Liver (tissue), 8 donors: ENCODE measurements at regions not wholly inside any gene's neighbourhood (a gene's known extent, or its start where the extent isn't known, plus 50 kb on each side); places are given as distances from the start of the nearest gene placed in this dataset.

Source experiments
- DNase-seq: peaks from one replicate; pipeline ENCODE4 v3.0.0-alpha.2; 2017; ENCODE audit warnings: low spot score
- H3K27ac ChIP-seq, 2 donors: one replicate each; pipeline ENCODE4 v1.7.0; 2013; ENCODE audit warnings: inconsistent platforms in 2 of 2, low read length in 2 of 2, control low read depth in 1 of 2, low read depth in 1 of 2, mild to moderate bottlenecking in 1 of 2
- H3K27me3 ChIP-seq, 4 donors: one replicate each; pipeline versions ENCODE4 v1.6.1 to v1.7.0; 2013; ENCODE audit warnings: low read length in 3 of 4, inconsistent platforms in 1 of 4, mild to moderate bottlenecking in 1 of 4, moderate library complexity in 1 of 4; ENCODE audit not compliant: control insufficient read depth in 4 of 4, insufficient read depth in 4 of 4
- H3K36me3 ChIP-seq, 4 donors: one replicate each; pipeline versions ENCODE4 v1.6.1 to v1.7.0; 2013; ENCODE audit warnings: low read length in 3 of 4, mild to moderate bottlenecking in 3 of 4, low read depth in 1 of 4, moderate library complexity in 1 of 4; ENCODE audit not compliant: control insufficient read depth in 4 of 4, insufficient read depth in 3 of 4
- H3K4me1 ChIP-seq, 4 donors: one replicate each; pipeline versions ENCODE4 v1.6.1 to v1.7.0; 2013; ENCODE audit warnings: low read length in 3 of 4, mild to moderate bottlenecking in 3 of 4, moderate library complexity in 1 of 4; ENCODE audit not compliant: control insufficient read depth in 4 of 4, insufficient read depth in 4 of 4
- H3K4me3 ChIP-seq, 3 donors: one replicate each; pipeline versions ENCODE4 v1.6.1 to v1.7.0; 2013; ENCODE audit warnings: low read length in 3 of 3, control low read depth in 1 of 3, low read depth in 1 of 3, mild to moderate bottlenecking in 1 of 3
- H3K9ac ChIP-seq, 2 donors: one replicate each; pipeline ENCODE4 v1.7.0; 2013; ENCODE audit warnings: low read length in 2 of 2, mild to moderate bottlenecking in 2 of 2, moderate library complexity in 2 of 2, control low read depth in 1 of 2, low read depth in 1 of 2
- H3K9me3 ChIP-seq, 4 donors: one replicate each; pipeline versions ENCODE4 v1.6.1 to v1.7.0; 2013; ENCODE audit warnings: low read length in 3 of 4; ENCODE audit not compliant: control insufficient read depth in 4 of 4
- ATF3 ChIP-seq: IDR thresholded peaks from 2 replicates; pipeline ENCODE4 v1.6.1; 2016; ENCODE audit warnings: antibody characterized with exemption
- CTCF ChIP-seq: fragments of 150-350 bp; IDR thresholded peaks from 2 replicates; pipeline ENCODE4 v1.5.1; 2017; ENCODE audit warnings: improper control_type of control experiment, low read depth, low read length; ENCODE audit not compliant: missing input control
- EGR1 ChIP-seq, 2 donors: IDR thresholded peaks; 2 replicates each; pipeline ENCODE4 v1.6.1; 2016 to 2018; ENCODE audit warnings: antibody characterized with exemption in 2 of 2, low read depth in 2 of 2
- FOXA1 ChIP-seq: IDR thresholded peaks from 2 replicates; pipeline ENCODE4 v1.6.1; 2016; ENCODE audit warnings: antibody characterized with exemption
- FOXA2 ChIP-seq: IDR thresholded peaks from 2 replicates; pipeline ENCODE4 v1.6.1; 2016; ENCODE audit warnings: antibody characterized with exemption
- GABPA ChIP-seq, 2 donors: IDR thresholded peaks in 1 of 2; conservative IDR thresholded peaks in 1 of 2; 2 replicates each; pipeline ENCODE4 v1.6.1; 2016; ENCODE audit warnings: antibody characterized with exemption in 2 of 2, mild to moderate bottlenecking in 1 of 2, moderate library complexity in 1 of 2
- HNF4A ChIP-seq, 2 donors: conservative IDR thresholded peaks; 2 replicates each; pipeline ENCODE4 v1.6.1; 2016; ENCODE audit warnings: antibody characterized with exemption in 2 of 2, mild to moderate bottlenecking in 2 of 2
- HNF4G ChIP-seq: IDR thresholded peaks from 2 replicates; pipeline ENCODE4 v1.6.1; 2016; ENCODE audit warnings: antibody characterized with exemption
- JUND ChIP-seq, 2 donors: IDR thresholded peaks; 2 replicates each; pipeline ENCODE4 v1.6.1; 2016; ENCODE audit warnings: antibody characterized with exemption in 2 of 2
- MAX ChIP-seq: IDR thresholded peaks from 2 replicates; pipeline ENCODE4 v1.6.1; 2016; ENCODE audit warnings: antibody characterized with exemption
- NR2F2 ChIP-seq: IDR thresholded peaks from 2 replicates; pipeline ENCODE4 v1.6.1; 2016; ENCODE audit warnings: antibody characterized with exemption
- RAD21 ChIP-seq, 2 donors: IDR thresholded peaks; 2 replicates each; pipeline ENCODE4 v1.6.1; 2016; ENCODE audit warnings: antibody characterized with exemption in 2 of 2, mild to moderate bottlenecking in 2 of 2
- RXRA ChIP-seq, 2 donors: IDR thresholded peaks; 2 replicates each; pipeline ENCODE4 v1.6.1; 2017 to 2018; ENCODE audit warnings: antibody characterized with exemption in 2 of 2, mild to moderate bottlenecking in 1 of 2
- SP1 ChIP-seq: IDR thresholded peaks from 2 replicates; pipeline ENCODE4 v1.6.1; 2018; ENCODE audit warnings: antibody characterized with exemption, mild to moderate bottlenecking
- TAF1 ChIP-seq: conservative IDR thresholded peaks from 2 replicates; pipeline ENCODE4 v1.6.1; 2016; ENCODE audit warnings: antibody characterized with exemption, mild to moderate bottlenecking
- YY1 ChIP-seq: IDR thresholded peaks from 2 replicates; pipeline ENCODE4 v1.6.1; 2016; ENCODE audit warnings: antibody characterized with exemption, mild to moderate bottlenecking
- ZBTB33 ChIP-seq: IDR thresholded peaks from 2 replicates; pipeline ENCODE4 v1.6.1; 2016; ENCODE audit warnings: antibody characterized with exemption
- WGBS: extraction: QIAGEN DNeasy Blood & Tissue Kit; methylation state at CpG from one replicate; pipeline ENCODE4 v1.1.7; 2013; 5-methylcytosine and 5-hydroxymethylcytosine counted together
- TF ChIP-seq, protein P1 (sequence below): IDR thresholded peaks from 2 replicates; pipeline ENCODE4 v1.6.1; 2016; ENCODE audit warnings: antibody characterized with exemption, mild to moderate bottlenecking
- donor health status: healthy.
- donor health status: healthy.
- donor health status: healthy.
- donor health status: healthy.
- donor health status: healthy.

DNA sequence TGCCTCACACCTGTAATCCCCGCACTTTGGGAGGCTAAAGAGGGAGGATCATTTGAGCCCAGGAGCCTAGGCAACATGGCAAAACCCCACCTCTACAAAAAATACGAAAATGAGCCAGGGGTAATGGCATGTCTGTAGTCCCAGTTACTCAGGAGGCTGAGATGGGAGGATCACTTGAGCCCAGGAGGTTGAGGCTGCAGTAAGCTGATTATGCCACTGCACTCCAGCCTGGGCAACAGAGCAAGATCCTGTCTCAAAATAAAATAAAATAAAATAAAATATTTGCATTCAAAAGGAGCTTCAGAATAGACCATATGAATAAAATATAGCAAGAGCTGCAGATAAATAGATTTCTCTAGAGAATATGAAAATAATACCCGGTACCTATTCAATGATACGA lies 71.5 kb upstream of the ATF7IP2 start:
- WGBS = 74% methylated on average over 4 of the region's 4 CpGs
- no peak overlapping the region for H3K9ac ChIP-seq
- H3K4me1 ChIP-seq = peaks cover 0 to 25% (median 18%) of the 10 kb centered on the region in 4 donors
- no peak overlapping the region for H3K4me3 ChIP-seq
- H3K27ac ChIP-seq = no peak overlapping the region
- H3K27me3 ChIP-seq = no peaks in the 10 kb centered on the region
- no peak for DNase-seq
- no peaks in the 10 kb centered on the region for H3K9me3 ChIP-seq
- TF ChIP-seq SP1 = no peak
- no peak for TF ChIP-seq RAD21 (IDR thresholded peaks at IDR 0.05)
- TF ChIP-seq FOXA2 = no peak
- TF ChIP-seq MAX = no peak
- TF ChIP-seq GABPA (IDR thresholded peaks at IDR 0.05 in 1 of 2, conservative IDR thresholded peaks at IDR 0.05 in 1 of 2) = no peak
- no peak for TF ChIP-seq FOXA1
- TF ChIP-seq HNF4A (conservative IDR thresholded peaks at IDR 0.05) = no peak
- TF ChIP-seq ATF3 = no peak
- no peak for TF ChIP-seq JUND (IDR thresholded peaks at IDR 0.05)
- TF ChIP-seq RXRA (IDR thresholded peaks at IDR 0.05) = no peak
- TF ChIP-seq HNF4G = no peak
- no peak for TF ChIP-seq YY1
- no peak for TF ChIP-seq ZBTB33
- TF ChIP-seq NR2F2 = no peak
- TF ChIP-seq, protein P1, sequence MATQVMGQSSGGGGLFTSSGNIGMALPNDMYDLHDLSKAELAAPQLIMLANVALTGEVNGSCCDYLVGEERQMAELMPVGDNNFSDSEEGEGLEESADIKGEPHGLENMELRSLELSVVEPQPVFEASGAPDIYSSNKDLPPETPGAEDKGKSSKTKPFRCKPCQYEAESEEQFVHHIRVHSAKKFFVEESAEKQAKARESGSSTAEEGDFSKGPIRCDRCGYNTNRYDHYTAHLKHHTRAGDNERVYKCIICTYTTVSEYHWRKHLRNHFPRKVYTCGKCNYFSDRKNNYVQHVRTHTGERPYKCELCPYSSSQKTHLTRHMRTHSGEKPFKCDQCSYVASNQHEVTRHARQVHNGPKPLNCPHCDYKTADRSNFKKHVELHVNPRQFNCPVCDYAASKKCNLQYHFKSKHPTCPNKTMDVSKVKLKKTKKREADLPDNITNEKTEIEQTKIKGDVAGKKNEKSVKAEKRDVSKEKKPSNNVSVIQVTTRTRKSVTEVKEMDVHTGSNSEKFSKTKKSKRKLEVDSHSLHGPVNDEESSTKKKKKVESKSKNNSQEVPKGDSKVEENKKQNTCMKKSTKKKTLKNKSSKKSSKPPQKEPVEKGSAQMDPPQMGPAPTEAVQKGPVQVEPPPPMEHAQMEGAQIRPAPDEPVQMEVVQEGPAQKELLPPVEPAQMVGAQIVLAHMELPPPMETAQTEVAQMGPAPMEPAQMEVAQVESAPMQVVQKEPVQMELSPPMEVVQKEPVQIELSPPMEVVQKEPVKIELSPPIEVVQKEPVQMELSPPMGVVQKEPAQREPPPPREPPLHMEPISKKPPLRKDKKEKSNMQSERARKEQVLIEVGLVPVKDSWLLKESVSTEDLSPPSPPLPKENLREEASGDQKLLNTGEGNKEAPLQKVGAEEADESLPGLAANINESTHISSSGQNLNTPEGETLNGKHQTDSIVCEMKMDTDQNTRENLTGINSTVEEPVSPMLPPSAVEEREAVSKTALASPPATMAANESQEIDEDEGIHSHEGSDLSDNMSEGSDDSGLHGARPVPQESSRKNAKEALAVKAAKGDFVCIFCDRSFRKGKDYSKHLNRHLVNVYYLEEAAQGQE = no peak
- TF ChIP-seq CTCF = no peak
- no peak for TF ChIP-seq EGR1 (IDR thresholded peaks at IDR 0.05; ENCODE audit: low read depth in 2 of 2)
- TF ChIP-seq TAF1 = no peak
- H3K36me3 ChIP-seq = no peaks in the 10 kb centered on the region

DNA sequence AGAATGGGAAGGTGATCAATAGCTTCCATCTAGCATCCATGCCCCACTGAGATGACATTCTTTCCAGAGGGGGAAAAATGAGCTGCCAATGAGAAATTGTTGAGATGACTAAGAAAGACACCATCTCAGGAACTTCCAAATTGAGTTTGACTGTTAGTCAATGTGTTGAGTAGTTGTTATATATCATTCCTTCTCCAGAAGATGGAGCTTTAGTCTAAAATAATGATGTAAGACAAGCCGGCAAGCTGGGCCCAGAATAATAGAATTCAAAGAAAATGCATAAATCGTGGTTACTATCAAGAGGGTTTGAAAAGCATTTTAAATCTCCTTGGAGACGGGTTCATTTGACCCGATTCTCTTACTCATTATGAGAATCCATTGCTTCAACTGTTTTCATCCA lies 71.0 kb upstream of the ATF7IP2 start:
- no peak for TF ChIP-seq FOXA2
- peak in 1 of 2 donors; percentile 20 for TF ChIP-seq HNF4A (conservative IDR thresholded peaks at IDR 0.05)
- TF ChIP-seq FOXA1 = no peak
- TF ChIP-seq RAD21 (IDR thresholded peaks at IDR 0.05) = peak; percentile 80 to 81
- TF ChIP-seq CTCF = peak; percentile 39
- peak in 1 of 2 donors; percentile 11 for TF ChIP-seq JUND (IDR thresholded peaks at IDR 0.05)
- WGBS = 26% methylated on average over 4 of the region's 4 CpGs
- DNase-seq = no peak

More for the DNA sequence above, 71.0 kb upstream of the ATF7IP2 start:
- Histone ChIP-seq H3K9me3 (no peaks in the 10 kb centered on the region), H3K4me3 (no peak overlapping the region), H3K27me3 (no peaks in the 10 kb centered on the region), H3K36me3 (no peaks in the 10 kb centered on the region), H3K4me1 (peaks cover 0 to 26% (median 19%) of the 10 kb centered on the region in 4 donors), H3K9ac (no peak overlapping the region), H3K27ac (no peak overlapping the region)
